K562 (cell line): ENCODE measurements at regions not wholly inside any gene's neighbourhood (a gene's known extent, or its start where the extent isn't known, plus 50 kb on each side); places are given as distances from the start of the nearest gene placed in this dataset.

Source experiments
- ATAC-seq: fragments of 200-7000 bp; cut with Tn5 transposase; 3 replicates; pipeline ENCODE4 v1.9.1; 2020; ENCODE audit warnings: moderate library complexity
- BruUV-seq: library from RNA; stranded (reverse); fragments of 400-500 nt; replicated peaks from 2 replicates; lab custom pipeline; 2021; lab: Mats Ljungman, UMichigan
- CTCF ChIA-PET: fragments of 300-600 bp; formaldehyde crosslinking; extraction: SDS; loops from one replicate; lab custom pipeline; 2021; ENCODE audit warnings: low intra/inter-chr PET ratio; lab: Yijun Ruan, JAX
- POLR2A ChIA-PET: fragments of 300-600, 350-650 bp; sonication (Branson Sonifier 250); formaldehyde crosslinking; extraction: SDS; loops from one replicate; lab custom pipeline; 2021; ENCODE audit warnings: antibody characterized with exemption, inconsistent platforms; lab: Yijun Ruan, JAX
- DNase-seq, 4 experiments: peaks; one replicate each; pipeline versions ENCODE4 v3.0.0 to v3.0.0-alpha.2; 2011 to 2018; ENCODE audit warnings: low spot score in 3 of 4, mixed read lengths in 3 of 4; ENCODE audit errors: extremely low read depth in 1 of 4
- FAIRE-seq: peaks from 2 replicates; lab custom pipeline; 2011; peaks lifted over from hg19 to GRCh38; lab: Jason Lieb, UNC
- H2AFZ ChIP-seq: 2 replicates; pipeline ENCODE4 v1.6.0; 2011; ENCODE audit warnings: low read depth, low read length, control low read depth, inconsistent platforms
- H3K27ac ChIP-seq: fragments of 200-600 bp; 3 replicates; pipeline ENCODE4 v1.8.0; 2011; ENCODE audit warnings: low read depth, mild to moderate bottlenecking, control low read depth, inconsistent platforms, low read length, moderate library complexity, mixed read lengths; ENCODE audit errors: extremely low read depth
- H3K27me3 ChIP-seq, 2 experiments: fragments of 300-600 bp in 1 of 2; 2 replicates in 1 of 2; 3 replicates in 1 of 2; pipeline versions ENCODE4 v1.6.0 to v1.8.0; 2011; ENCODE audit warnings: inconsistent platforms in 2 of 2, low read length in 2 of 2, mild to moderate bottlenecking in 1 of 2, mixed read lengths in 1 of 2, moderate library complexity in 1 of 2; ENCODE audit not compliant: control insufficient read depth in 2 of 2, insufficient read depth in 2 of 2
- H3K36me3 ChIP-seq: fragments of 300-600 bp; 3 replicates; pipeline ENCODE4 v1.8.0; 2011; ENCODE audit warnings: mild to moderate bottlenecking, low read length, inconsistent platforms; ENCODE audit not compliant: control insufficient read depth, insufficient read depth
- H3K4me1 ChIP-seq, 2 experiments: fragments of 200-600 bp in 1 of 2; replicated peaks in 1 of 2; 2 replicates in 1 of 2; 3 replicates in 1 of 2; pipeline versions ENCODE4 v1.5.1 to v1.8.0; 2011; ENCODE audit warnings: inconsistent platforms in 2 of 2, low read length in 2 of 2, mild to moderate bottlenecking in 1 of 2, mixed read lengths in 1 of 2, moderate library complexity in 1 of 2; ENCODE audit not compliant: control insufficient read depth in 2 of 2, insufficient read depth in 2 of 2
- H3K4me2 ChIP-seq: 2 replicates; pipeline ENCODE4 v1.6.1; 2011; ENCODE audit warnings: low read length, control low read depth, inconsistent platforms, mixed read lengths; ENCODE audit not compliant: insufficient read depth
- H3K4me3 ChIP-seq: fragments of 200-600 bp; sonication (generic), shearing (Covaris generic); 2 replicates; pipeline ENCODE4 v1.5.1; 2016; ENCODE audit warnings: control low read depth, inconsistent platforms
- H3K79me2 ChIP-seq: fragments of 200-600 bp; 3 replicates; pipeline ENCODE4 v1.8.0; 2011; ENCODE audit warnings: low read length, inconsistent platforms; ENCODE audit not compliant: control insufficient read depth, insufficient read depth
- H3K9ac ChIP-seq, 2 experiments: 2 replicates each; pipeline versions ENCODE4 v1.6.0 to v1.6.1; 2011; ENCODE audit warnings: low read depth in 2 of 2, low read length in 2 of 2, control low read depth in 1 of 2, inconsistent platforms in 1 of 2, mild to moderate bottlenecking in 1 of 2, mixed read lengths in 1 of 2; ENCODE audit not compliant: insufficient read depth in 1 of 2
- H3K9me1 ChIP-seq: one replicate; pipeline ENCODE4 v1.6.0; 2011; ENCODE audit warnings: inconsistent platforms, mild to moderate bottlenecking, low read length, moderate library complexity; ENCODE audit not compliant: control insufficient read depth, insufficient read depth
- H3K9me3 ChIP-seq: replicated peaks from 2 replicates; pipeline ENCODE4 v1.5.1; 2011; ENCODE audit warnings: low read depth, low read length, inconsistent platforms; ENCODE audit not compliant: control insufficient read depth, insufficient read depth
- H4K20me1 ChIP-seq: replicated peaks from 2 replicates; pipeline ENCODE4 v1.6.1; 2011; ENCODE audit warnings: low read length, inconsistent platforms, mixed read lengths; ENCODE audit not compliant: control insufficient read depth, insufficient read depth
- FOXM1 ChIP-seq, 2 experiments: fragments of 450-650 bp in 1 of 2; sonication (generic) in 1 of 2; formaldehyde crosslinking in 1 of 2; IDR thresholded peaks; 2 replicates each; pipeline versions ENCODE4 v1.6.1 to v1.9.0; 2017 to 2022; ENCODE audit warnings: low read depth in 2 of 2, mild to moderate bottlenecking in 2 of 2, missing genetic modification reagents in 1 of 2, moderate library complexity in 1 of 2
- SMAD3 ChIP-seq: fragments of 450-650 bp; formaldehyde crosslinking; conservative IDR thresholded peaks from 2 replicates; pipeline ENCODE4 v1.4.0; 2020; ENCODE audit warnings: mild to moderate bottlenecking
- ZC3H4 ChIP-seq: sonication (generic); formaldehyde crosslinking; IDR thresholded peaks from 2 replicates; pipeline ENCODE4 v1.9.0; 2021; ENCODE audit warnings: missing genetic modification reagents, borderline replicate concordance
- ZKSCAN3 ChIP-seq: fragments of 250-450 bp; sonication (Bioruptor Pico); IDR thresholded peaks from 2 replicates; pipeline ENCODE4 v1.4.0; 2020
- WGBS: fragments of 100-300 bp; shearing (Covaris generic); methylation state at CpG from one replicate; pipeline ENCODE4 v1.1.6; 2016; ENCODE audit warnings: low coverage, mixed read lengths; ENCODE audit not compliant: insufficient coverage; ENCODE audit errors: missing lambda C conversion rate; 5-methylcytosine and 5-hydroxymethylcytosine counted together
- in situ Hi-C: fragments of 300-500 bp; cut with MboI; formaldehyde crosslinking; loops from 4 replicates; pipeline ENCODE4 v1.15.0; 2018; ENCODE audit warnings: inconsistent platforms, mixed read lengths
- intact Hi-C: fragments of 100-400 bp; cut with micrococcal nuclease; formaldehyde crosslinking; loops from 2 replicates; pipeline ENCODE4 v1.14.2; 2022
- TF ChIP-seq, protein P1 (sequence below): sonication (generic); formaldehyde crosslinking; IDR thresholded peaks from 2 replicates; pipeline ENCODE4 v1.8.0; 2022; ENCODE audit warnings: missing genetic modification reagents, mild to moderate bottlenecking, borderline replicate concordance

DNA sequence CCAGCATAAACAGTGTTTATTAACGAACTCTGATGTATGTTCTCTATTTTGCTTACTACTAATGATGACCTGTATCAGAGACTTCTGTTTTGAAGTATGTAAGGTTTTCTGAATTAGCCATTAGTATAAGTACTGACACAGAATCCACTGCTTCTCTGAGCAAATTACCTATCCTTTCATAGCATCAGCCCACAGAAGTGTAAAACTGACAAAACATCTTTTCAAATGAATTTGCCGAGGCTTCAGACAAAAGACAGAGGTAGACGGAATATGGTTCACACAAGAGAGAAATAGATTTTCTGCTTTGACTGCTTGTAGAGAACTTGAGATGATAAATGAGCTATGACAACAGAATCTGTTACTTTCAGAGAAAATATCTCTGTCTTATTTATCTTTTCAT is 1051.6 kb downstream of the AMY1C start:
- WGBS, result 2% methylated on average over 3 of the region's 3 CpGs
- no TSS peak for BruUV-seq
- Histone ChIP-seq H3K27ac (no peak overlapping the region), H3K27me3 (no peaks in the 10 kb centered on the region), H3K36me3 (no peaks in the 10 kb centered on the region), H3K4me3 (no peak overlapping the region), H3K79me2 (no peaks in the 10 kb centered on the region), H3K9ac (no peak overlapping the region), H3K9me1 (no peaks in the 10 kb centered on the region), H3K9me3 (no peaks in the 10 kb centered on the region), H3K4me1 (no peaks in the 10 kb centered on the region), H4K20me1 (no peaks in the 10 kb centered on the region), H2AFZ (no peak overlapping the region), H3K4me2 (no peak overlapping the region)
- intact Hi-C loops, result no loop called here
- TF ChIP-seq ZKSCAN3 (CRISPR knock-in tag), result no peak
- no peak for TF ChIP-seq ZC3H4 (CRISPR knock-in tag)
- TF ChIP-seq SMAD3 (CRISPR knock-in tag), result no peak
- TF ChIP-seq FOXM1 (IDR thresholded peaks at IDR 0.05; ENCODE audit: low read depth), result no peak
- no peak for TF ChIP-seq FOXM1 (CRISPR knock-in tag; IDR thresholded peaks at IDR 0.05; ENCODE audit: low read depth)
- TF ChIP-seq, protein P1, sequence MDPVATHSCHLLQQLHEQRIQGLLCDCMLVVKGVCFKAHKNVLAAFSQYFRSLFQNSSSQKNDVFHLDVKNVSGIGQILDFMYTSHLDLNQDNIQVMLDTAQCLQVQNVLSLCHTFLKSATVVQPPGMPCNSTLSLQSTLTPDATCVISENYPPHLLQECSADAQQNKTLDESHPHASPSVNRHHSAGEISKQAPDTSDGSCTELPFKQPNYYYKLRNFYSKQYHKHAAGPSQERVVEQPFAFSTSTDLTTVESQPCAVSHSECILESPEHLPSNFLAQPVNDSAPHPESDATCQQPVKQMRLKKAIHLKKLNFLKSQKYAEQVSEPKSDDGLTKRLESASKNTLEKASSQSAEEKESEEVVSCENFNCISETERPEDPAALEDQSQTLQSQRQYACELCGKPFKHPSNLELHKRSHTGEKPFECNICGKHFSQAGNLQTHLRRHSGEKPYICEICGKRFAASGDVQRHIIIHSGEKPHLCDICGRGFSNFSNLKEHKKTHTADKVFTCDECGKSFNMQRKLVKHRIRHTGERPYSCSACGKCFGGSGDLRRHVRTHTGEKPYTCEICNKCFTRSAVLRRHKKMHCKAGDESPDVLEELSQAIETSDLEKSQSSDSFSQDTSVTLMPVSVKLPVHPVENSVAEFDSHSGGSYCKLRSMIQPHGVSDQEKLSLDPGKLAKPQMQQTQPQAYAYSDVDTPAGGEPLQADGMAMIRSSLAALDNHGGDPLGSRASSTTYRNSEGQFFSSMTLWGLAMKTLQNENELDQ, result no peak
- in situ Hi-C loops, result no loop called here
- DNase-seq (no peak), FAIRE-seq (no peak), ATAC-seq (no peak)
- POLR2A ChIA-PET, result no interaction called here
- CTCF ChIA-PET, result no interaction called here
